Endodermal cell (in vitro differentiated cells): ENCODE measurements at regions not wholly inside any gene's neighbourhood (a gene's known extent, or its start where the extent isn't known, plus 50 kb on each side); places are given as distances from the start of the nearest gene placed in this dataset.
A peak's percentile ranks its signal among the peaks of the same experiment; 100 is the strongest.

Experiments used
- DNase-seq: peaks from one replicate; pipeline ENCODE4 v3.0.0-alpha.2; 2017
- H3K27ac ChIP-seq: 2 replicates; pipeline ENCODE4 v1.5.1; 2013; ENCODE audit warnings: mild to moderate bottlenecking, low read depth, low read length, moderate library complexity
- H3K27me3 ChIP-seq: 2 replicates; pipeline ENCODE4 v1.6.1; 2013; ENCODE audit warnings: mild to moderate bottlenecking, low read length, moderate library complexity; ENCODE audit not compliant: insufficient read depth, control insufficient read depth, poor library complexity, severe bottlenecking
- H3K36me3 ChIP-seq: 2 replicates; pipeline ENCODE4 v1.7.0; 2013; ENCODE audit warnings: mild to moderate bottlenecking, low read length, moderate library complexity; ENCODE audit not compliant: control insufficient read depth, insufficient read depth
- H3K4me1 ChIP-seq: one replicate; pipeline ENCODE4 v1.7.0; 2013; ENCODE audit warnings: low read length; ENCODE audit not compliant: control insufficient read depth, insufficient read depth
- H3K4me3 ChIP-seq: 2 replicates; pipeline ENCODE4 v1.5.1; 2013; ENCODE audit warnings: mild to moderate bottlenecking, low read length, moderate library complexity
- H3K9ac ChIP-seq: 2 replicates; pipeline ENCODE4 v1.6.1; 2013; ENCODE audit warnings: mild to moderate bottlenecking, low read length, moderate library complexity; ENCODE audit not compliant: poor library complexity, severe bottlenecking; ENCODE audit errors: extremely low read depth
- H3K9me3 ChIP-seq: 2 replicates; pipeline ENCODE4 v1.6.1; 2013; ENCODE audit warnings: mild to moderate bottlenecking, low read length, moderate library complexity; ENCODE audit not compliant: control insufficient read depth
- H3K27ac Mint-ChIP-seq: 2 replicates; pipeline ENCODE4 v1.8.0; 2020; ENCODE audit warnings: mixed read lengths
- H3K27me3 Mint-ChIP-seq: 2 replicates; pipeline ENCODE4 v1.8.0; 2021; ENCODE audit warnings: mild to moderate bottlenecking, mixed read lengths; ENCODE audit not compliant: insufficient read depth
- H3K36me3 Mint-ChIP-seq: 2 replicates; pipeline ENCODE4 v1.8.0; 2020; ENCODE audit warnings: low read depth, mixed read lengths
- H3K4me1 Mint-ChIP-seq: 2 replicates; pipeline ENCODE4 v1.8.0; 2020; ENCODE audit warnings: mixed read lengths
- H3K4me3 Mint-ChIP-seq: 2 replicates; pipeline ENCODE4 v1.8.0; 2020; ENCODE audit warnings: mild to moderate bottlenecking, moderate library complexity, mixed read lengths
- H3K9me3 Mint-ChIP-seq: 2 replicates; pipeline ENCODE4 v1.8.0; 2020; ENCODE audit warnings: mild to moderate bottlenecking, mixed read lengths
- WGBS, 2 experiments: methylation state at CpG; one replicate each; pipeline versions ENCODE4 v1.1.5 to v1.1.7; 2013; ENCODE audit warnings: missing lambda C conversion rate in 2 of 2, mixed read lengths in 1 of 2; ENCODE audit not compliant: insufficient coverage in 1 of 2, insufficient read length in 1 of 2; 5-methylcytosine and 5-hydroxymethylcytosine counted together
- TF ChIP-seq, protein P1 (sequence below): fragments of 200-600 bp; sonication (generic); conservative IDR thresholded peaks from 2 replicates; pipeline ENCODE4 v1.5.0; 2021; ENCODE audit warnings: antibody characterized with exemption, mild to moderate bottlenecking

DNA sequence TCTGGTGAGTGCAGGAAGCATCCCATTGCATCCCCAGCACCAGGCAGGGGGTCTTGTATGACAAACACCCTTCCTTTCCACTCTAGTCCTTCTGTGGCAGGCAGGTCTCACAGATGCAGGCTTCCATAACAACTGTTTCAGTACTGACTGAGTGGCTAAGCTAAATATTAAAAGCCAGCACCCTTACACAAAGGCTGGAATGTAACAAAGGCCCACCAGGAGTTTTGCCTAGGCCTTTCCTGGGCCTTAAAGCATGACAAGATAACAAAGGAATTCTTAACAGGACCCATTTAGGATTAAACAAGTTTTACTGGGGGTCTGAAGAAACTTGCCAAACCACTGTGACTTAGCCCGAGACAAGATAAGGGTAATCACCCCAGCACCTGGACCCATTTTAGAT lies 228.9 kb upstream of the RPL38 start:
- Mint-ChIP-seq H3K36me3 (no peaks in the 10 kb centered on the region), H3K27ac (peak overlapping the region; percentile 88), H3K4me3 (no peak overlapping the region), H3K4me1 (peaks cover 38% of the 10 kb centered on the region), H3K27me3 (peaks cover 22% of the 10 kb centered on the region), H3K9me3 (no peaks in the 10 kb centered on the region)
- no peak for DNase-seq
- Histone ChIP-seq H3K4me1 (peaks cover 5% of the 10 kb centered on the region), H3K4me3 (no peak overlapping the region), H3K27me3 (no peaks in the 10 kb centered on the region), H3K9ac (peak overlapping the region; percentile 56), H3K9me3 (no peaks in the 10 kb centered on the region), H3K27ac (peak overlapping the region; percentile 79), H3K36me3 (no peaks in the 10 kb centered on the region)
- WGBS, 2 experiments = 29% methylated on average over 1 of the region's 1 CpG; no CpG with 5 or more reads in 1 of the 2 experiments
- TF ChIP-seq, protein P1, sequence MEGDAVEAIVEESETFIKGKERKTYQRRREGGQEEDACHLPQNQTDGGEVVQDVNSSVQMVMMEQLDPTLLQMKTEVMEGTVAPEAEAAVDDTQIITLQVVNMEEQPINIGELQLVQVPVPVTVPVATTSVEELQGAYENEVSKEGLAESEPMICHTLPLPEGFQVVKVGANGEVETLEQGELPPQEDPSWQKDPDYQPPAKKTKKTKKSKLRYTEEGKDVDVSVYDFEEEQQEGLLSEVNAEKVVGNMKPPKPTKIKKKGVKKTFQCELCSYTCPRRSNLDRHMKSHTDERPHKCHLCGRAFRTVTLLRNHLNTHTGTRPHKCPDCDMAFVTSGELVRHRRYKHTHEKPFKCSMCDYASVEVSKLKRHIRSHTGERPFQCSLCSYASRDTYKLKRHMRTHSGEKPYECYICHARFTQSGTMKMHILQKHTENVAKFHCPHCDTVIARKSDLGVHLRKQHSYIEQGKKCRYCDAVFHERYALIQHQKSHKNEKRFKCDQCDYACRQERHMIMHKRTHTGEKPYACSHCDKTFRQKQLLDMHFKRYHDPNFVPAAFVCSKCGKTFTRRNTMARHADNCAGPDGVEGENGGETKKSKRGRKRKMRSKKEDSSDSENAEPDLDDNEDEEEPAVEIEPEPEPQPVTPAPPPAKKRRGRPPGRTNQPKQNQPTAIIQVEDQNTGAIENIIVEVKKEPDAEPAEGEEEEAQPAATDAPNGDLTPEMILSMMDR = no peak

DNA sequence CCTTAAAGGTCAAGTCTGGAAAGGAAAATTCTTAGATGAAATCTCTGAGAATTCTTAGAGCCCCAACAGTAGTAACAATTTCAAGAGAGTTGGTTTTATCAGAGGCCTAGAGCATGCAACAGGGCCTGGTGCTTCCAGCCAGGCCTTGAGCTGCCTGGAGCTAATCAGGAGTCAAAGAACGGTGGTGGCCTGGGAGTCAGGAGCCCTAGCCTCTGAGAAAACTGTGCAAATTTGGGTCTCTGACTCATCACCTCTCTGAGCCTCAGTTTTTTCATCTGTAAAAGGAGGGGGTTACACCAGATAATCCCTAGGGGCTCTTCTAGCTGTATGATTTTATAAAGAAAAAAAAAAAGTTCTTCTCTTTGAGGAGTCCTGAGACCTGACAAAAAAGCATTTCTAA lies 227.3 kb upstream of the RPL38 start:
- H3K4me1 ChIP-seq = peaks cover 5% of the 10 kb centered on the region
- no peak overlapping the region for H3K9ac ChIP-seq
- no peak overlapping the region for H3K27ac ChIP-seq
- H3K36me3 Mint-ChIP-seq = no peaks in the 10 kb centered on the region
- TF ChIP-seq, protein P1 = no peak
- peaks cover 38% of the 10 kb centered on the region for H3K4me1 Mint-ChIP-seq
- no peak overlapping the region for H3K4me3 Mint-ChIP-seq
- no peaks in the 10 kb centered on the region for H3K9me3 Mint-ChIP-seq
- DNase-seq = peak; percentile 44
- H3K27me3 ChIP-seq = no peaks in the 10 kb centered on the region
- WGBS, 2 experiments = 67 to 91% methylated on average over 1 of the region's 1 CpG
- H3K27ac Mint-ChIP-seq = no peak overlapping the region
- H3K27me3 Mint-ChIP-seq = peaks cover 10% of the 10 kb centered on the region
- no peak overlapping the region for H3K4me3 ChIP-seq
- no peaks in the 10 kb centered on the region for H3K36me3 ChIP-seq
- no peaks in the 10 kb centered on the region for H3K9me3 ChIP-seq

DNA sequence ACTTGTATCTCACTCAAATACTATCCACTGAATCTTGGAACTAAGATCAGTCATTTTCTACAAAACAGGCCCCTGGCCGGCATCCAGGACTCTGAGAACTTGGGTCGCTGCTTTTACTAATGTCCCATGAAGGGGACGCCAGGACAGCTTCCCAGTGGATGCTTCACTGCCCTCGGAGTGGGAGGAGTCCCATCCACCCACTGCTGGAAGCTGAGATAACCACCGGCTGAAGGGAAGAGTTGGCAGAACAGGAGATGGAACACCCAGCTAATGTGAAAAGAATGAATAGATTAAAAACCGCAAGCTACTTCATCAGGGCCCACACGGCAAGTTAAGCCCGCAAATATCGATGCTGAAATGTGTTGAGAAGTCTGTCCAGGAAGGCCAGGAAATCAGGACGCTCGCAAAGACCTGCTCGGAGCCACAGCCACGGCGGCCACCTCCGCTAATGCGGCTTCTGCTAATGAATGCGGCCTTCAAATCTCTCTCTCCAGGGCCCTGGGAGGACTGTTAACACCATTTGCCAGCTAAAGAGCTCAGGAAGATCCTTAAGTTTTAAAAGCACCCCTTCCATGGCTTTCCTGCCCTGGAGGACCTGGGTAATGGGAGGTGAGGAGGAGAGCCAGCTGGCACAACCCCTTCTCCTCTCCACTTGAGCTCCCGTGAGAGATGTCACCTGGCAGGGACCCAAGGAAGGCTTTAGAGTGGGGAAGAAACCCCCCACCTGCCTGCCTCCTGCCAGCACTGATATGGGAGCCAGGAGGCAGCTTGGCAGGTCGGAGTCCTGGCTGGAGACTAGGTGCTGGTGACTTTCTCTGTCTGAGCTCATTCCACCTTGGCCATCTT lies 226.6 kb upstream of the RPL38 start:
- Mint-ChIP-seq H3K4me1 (peaks cover 42% of the 10 kb centered on the region), H3K27ac (peak overlapping the region; percentile 20), H3K36me3 (no peaks in the 10 kb centered on the region), H3K4me3 (no peak overlapping the region), H3K9me3 (no peaks in the 10 kb centered on the region), H3K27me3 (peaks cover 4% of the 10 kb centered on the region)
- Histone ChIP-seq H3K4me1 (peaks cover 5% of the 10 kb centered on the region), H3K9ac (no peak overlapping the region), H3K27ac (no peak overlapping the region), H3K27me3 (no peaks in the 10 kb centered on the region), H3K4me3 (no peak overlapping the region), H3K36me3 (no peaks in the 10 kb centered on the region), H3K9me3 (no peaks in the 10 kb centered on the region)
- 90 to 93% methylated on average over 17 to 19 of the region's 19 CpGs for WGBS, 2 experiments
- TF ChIP-seq, protein P1 = no peak
- DNase-seq = no peak
